GOT3 (cell line): ENCODE measurements at regions not wholly inside any gene's neighbourhood (a gene's known extent, or its start where the extent isn't known, plus 50 kb on each side); places are given as distances from the start of the nearest gene placed in this dataset.
"Not testable (repeated sequence)": the region's sequence is repeated elsewhere in the genome, so short reads cannot be mapped to it uniquely, and the experiment has no call there.

Source experiments
- DNase-seq: peaks from one replicate; lab custom pipeline; 2025; ENCODE audit warnings: mixed read lengths; lab: John Stamatoyannopoulos, UW

DNA sequence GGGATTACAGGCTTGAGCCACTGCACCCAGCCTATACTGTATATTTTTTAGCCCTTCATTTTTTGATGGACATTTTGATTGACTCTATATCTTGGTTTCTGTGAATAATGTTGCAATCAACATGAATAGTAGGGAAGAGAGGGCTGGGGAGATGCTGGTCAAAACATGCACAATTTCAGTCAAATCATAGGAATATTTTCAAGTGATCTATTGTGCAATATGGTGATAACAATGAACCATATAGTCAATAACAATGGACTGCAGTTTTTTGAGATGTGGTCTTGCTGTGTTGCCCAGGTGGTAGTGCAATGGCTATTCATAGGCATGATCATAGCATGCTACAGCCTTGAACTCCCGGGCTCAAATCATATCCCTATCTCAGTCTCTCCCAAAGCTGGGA is 264.7 kb upstream of the TMEFF2 start:
- DNase-seq = no peak

DNA sequence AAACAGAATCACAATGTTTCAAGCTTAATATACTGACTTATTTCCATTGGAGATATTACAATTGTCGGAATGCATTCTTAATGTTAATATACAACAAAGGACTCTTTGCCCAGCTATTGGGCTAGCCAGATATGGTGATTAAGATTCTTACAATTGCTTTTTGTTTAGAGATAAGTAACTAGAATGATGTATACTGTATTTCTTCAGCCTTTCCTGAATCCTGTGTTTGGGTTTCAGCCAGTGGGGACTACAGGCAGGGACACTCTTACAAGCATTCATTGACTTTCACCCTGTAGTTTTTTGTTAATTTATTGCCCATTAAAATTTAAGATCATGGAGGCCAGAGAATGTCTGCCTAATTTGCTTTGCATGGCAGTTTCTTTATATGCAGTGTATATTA is 254.1 kb upstream of the TMEFF2 start:
- no peak for DNase-seq

GRCh38 chr2:192444286-192444838 is 249.6 kb upstream of the TMEFF2 start:
- no peak for DNase-seq

DNA sequence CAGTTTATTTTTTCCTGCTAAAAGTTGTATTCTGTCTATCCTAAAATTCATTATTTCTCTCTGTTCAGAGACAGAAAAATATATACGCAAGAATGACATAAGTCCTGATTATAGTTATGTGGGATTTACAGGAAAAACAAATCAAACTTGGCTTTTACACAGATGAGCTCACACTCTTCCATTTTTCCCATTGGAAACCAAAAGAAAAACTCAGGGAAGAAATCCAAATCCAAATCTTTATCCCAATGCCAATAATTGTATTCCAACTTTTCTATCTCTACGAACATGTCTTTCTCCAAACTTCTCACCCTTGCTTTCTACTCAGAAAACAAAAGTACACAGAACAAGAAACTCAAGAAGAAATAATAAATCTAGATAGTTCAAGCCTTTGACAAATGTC is 249.1 kb upstream of the TMEFF2 start:
- no peak for DNase-seq

- DNase-seq = no peak
Observed at GRCh38 chr2:192438239-192438638, 243.5 kb upstream of the TMEFF2 start.

GRCh38 chr2:192437653-192438052 is 242.9 kb upstream of the TMEFF2 start:
- no peak for DNase-seq

DNA sequence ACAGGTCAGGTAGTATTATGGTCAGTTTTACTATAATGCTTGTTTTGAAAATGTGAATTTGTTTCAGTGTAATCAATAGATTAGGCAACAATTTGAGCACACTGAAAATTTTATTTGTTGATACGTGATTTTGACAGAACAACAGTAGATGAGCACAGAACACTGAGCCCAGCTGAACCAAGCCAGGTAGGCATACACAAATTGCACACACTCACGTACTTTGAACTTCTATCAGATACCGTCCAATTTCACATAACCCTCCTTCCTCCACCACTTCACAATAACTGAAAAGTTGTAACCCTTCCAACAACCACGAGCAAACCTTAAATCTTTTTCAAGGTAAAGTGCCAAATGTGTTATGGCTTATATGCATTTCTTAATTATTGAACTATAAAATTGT is 229.5 kb upstream of the TMEFF2 start:
- no peak for DNase-seq

- DNase-seq = no peak
Observed at GRCh38 chr2:192419786-192420185, 225.1 kb upstream of the TMEFF2 start.

GRCh38 chr2:192416060-192416459 is 221.3 kb upstream of the TMEFF2 start:
- no peak for DNase-seq

- no peak for DNase-seq
Observed at GRCh38 chr2:192414794-192415193, 220.1 kb upstream of the TMEFF2 start.

DNA sequence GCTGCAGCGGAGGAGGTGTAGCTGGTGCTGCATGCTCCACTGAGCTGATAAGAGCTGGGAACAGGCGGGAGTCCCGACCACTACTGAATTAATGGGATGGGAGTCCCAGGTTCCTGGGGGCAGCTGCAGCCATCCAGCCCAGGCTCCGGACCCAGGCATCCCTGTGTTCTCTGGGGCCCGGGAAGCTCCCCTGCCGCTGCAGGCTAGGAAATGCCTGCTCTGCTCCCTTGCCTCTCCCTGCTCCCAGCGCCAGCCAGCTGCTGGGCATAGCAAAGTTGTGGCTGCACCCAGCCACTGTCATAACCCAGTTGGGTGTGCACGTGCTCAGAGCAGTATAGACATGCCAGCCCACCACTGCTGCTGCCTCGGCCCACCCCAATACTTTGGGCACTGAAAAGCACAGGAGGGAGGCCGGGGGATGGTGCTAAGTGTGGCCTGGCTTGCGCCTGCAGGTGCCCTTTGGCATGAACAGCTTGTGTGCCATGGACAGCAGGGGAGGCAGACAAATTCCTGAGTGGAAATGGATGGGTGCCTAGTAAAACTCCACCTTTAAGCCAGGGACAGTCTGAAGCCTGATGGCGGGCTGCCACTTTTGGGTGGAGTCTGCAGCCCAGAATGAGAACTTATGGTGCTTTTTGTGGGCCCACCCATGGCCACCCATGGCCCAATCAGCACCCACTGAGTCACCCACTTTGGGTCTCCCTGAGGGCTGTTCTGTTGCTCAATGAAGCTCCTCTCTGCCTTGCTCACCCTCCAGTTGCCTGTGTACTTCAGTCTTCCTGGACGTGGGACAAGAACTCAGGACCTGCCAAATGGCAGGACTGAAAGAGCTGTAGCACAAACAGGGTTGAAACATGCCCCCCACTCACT is 219.3 kb upstream of the TMEFF2 start:
- no peak for DNase-seq

- not testable (repeated sequence) for DNase-seq
Observed at GRCh38 chr2:192412866-192413265, 218.1 kb upstream of the TMEFF2 start.

DNA sequence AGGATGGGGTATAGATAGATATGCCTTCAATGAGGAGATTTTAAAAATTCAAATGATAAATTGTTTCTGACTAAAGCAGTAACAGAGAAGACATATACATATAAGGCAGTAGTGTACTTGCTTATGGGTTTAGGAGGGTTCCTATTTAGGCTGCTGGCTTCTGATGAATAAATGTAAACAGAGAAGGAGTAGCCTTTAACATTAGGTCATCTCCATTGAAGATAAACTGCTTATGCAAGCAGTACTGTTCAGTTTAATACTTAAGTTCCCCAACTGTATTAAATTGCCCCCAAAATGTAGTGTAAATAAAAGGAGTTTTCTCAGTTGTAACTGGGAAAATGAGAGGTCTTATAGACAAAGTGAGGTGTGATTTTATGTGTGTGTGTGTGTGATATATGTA is 217.7 kb upstream of the TMEFF2 start:
- DNase-seq = no peak

DNA sequence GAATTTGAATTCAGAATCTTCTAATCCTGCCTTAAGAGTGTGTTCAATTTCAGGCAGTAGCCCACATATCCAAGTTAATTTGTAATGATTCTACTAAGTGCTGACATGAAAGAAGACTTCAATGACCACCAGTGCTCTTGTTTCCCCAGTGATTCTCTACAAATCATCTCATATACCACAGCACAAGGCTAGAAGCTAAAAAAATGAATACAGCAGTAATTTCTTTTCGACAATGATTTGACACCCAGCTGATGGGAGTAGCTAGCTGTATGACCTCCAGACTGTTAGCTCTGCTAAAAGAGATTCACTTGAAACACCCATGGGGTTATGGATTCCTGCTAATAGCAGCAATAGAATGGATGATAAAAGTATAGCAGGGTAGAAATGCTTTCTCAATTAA is 217.0 kb upstream of the TMEFF2 start:
- DNase-seq = no peak

GRCh38 chr2:192410319-192410718 is 215.6 kb upstream of the TMEFF2 start:
- DNase-seq = no peak

- no peak for DNase-seq
Observed at GRCh38 chr2:192407692-192408091, 213.0 kb upstream of the TMEFF2 start.

- DNase-seq = no peak
Observed at GRCh38 chr2:192398236-192398635, 203.5 kb upstream of the TMEFF2 start.

DNA sequence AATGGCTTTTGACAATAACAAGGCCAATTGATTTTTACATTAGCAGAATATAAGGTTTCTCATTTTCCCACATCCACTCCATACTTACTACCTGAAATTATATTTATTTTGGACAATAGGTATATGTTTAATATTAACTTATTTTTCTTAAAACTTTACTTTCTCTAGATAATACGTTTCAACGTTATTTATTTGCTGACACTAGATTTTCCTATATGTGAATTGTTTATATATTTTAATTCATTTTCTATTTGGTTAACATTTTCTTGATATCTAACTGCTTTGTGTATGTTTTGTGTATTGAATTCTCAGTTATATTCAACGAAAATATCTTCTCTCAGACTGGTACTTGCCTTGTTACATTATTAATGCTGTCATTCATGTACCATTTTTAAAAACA is 199.9 kb upstream of the TMEFF2 start:
- DNase-seq = no peak

GRCh38 chr2:192391041-192391440 is 196.3 kb upstream of the TMEFF2 start:
- no peak for DNase-seq

- no peak for DNase-seq
Observed at GRCh38 chr2:192390401-192390800, 195.7 kb upstream of the TMEFF2 start.

- DNase-seq = not testable (repeated sequence)
Observed at GRCh38 chr2:192384191-192384590, 189.5 kb upstream of the TMEFF2 start.

DNA sequence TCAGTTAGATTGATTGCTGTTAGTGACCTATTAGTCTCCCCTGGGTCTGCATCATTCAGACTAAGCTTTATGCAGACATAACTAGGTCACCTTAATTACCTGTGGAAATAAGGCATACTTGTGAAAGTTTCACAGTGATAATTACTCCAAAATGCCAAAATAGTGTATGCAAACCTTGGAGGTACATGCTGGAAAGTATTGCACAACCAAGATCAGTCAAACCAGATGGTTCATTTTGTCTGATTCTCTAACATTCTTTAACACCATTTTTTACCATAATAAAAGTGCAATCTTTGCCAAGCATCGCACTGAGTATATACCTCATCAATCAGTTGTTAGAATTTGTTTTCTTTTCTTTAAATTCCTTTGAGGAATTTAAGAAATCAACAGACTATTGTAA is 186.3 kb upstream of the TMEFF2 start:
- no peak for DNase-seq

- no peak for DNase-seq
Observed at GRCh38 chr2:192379736-192380135, 185.0 kb upstream of the TMEFF2 start.

DNA sequence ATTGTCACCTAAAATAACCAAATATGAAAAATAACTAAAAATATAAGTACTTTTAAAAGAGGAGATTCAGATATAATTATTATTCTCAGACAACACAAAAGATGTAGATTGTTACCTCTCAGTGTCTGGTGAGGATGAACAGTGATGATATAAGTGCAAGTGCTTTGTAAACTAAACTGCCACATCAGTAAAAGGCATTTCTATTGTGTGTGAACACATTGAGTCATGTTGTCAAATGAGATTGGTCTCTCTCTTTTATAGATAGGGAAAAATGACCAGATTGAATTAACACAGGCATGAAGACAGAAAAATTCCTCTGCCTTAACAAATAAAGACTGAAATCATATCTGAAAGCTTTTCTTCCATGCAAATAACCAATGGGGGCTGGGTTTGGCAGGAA is 182.4 kb upstream of the TMEFF2 start:
- DNase-seq = no peak
